ENCODE measurements at regions not wholly inside any gene's neighbourhood (a gene's known extent, or its start where the extent isn't known, plus 50 kb on each side); places are given as distances from the start of the nearest gene placed in this dataset.

DNA sequence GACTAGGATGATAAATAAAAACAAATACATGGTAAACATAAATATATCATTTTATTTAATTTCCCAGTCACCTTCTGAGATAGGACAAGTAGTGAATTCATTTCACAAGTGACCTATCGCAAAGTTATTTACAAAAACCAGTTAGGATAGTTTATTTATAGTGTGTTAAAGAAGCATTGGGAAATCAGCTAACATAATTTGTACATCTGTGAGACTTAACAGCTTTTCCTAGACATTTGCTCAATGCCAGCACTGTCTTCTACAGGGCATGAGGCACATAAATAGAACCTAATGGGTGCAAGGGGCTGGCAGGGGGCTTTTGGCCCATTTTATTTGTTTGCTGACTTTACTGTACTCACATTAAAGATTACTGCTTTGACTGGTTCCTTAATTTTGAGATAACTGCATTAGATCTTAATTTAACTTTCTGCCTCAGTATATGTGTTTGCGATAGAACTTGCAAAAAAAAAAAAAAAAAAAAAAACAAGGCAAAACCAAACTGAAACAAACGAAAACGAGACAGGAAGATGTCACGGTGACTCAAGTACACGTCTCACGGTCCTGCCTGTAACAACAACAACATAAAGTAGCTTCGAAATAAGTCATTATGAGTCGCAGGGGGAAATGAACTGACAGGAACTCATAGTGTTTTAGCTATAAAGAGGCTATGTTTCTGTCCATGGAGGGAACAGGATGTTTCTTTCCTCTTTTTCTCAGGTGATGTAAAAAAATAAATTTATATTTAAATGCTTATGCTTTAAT is 133.7 kb upstream of the GMDS start:
- TF ChIP-seq POLR2A (IDR thresholded peaks at IDR 0.05) (no peak), EP300 (IDR thresholded peaks at IDR 0.05) (no peak)
- TF ChIP-seq, protein P1, sequence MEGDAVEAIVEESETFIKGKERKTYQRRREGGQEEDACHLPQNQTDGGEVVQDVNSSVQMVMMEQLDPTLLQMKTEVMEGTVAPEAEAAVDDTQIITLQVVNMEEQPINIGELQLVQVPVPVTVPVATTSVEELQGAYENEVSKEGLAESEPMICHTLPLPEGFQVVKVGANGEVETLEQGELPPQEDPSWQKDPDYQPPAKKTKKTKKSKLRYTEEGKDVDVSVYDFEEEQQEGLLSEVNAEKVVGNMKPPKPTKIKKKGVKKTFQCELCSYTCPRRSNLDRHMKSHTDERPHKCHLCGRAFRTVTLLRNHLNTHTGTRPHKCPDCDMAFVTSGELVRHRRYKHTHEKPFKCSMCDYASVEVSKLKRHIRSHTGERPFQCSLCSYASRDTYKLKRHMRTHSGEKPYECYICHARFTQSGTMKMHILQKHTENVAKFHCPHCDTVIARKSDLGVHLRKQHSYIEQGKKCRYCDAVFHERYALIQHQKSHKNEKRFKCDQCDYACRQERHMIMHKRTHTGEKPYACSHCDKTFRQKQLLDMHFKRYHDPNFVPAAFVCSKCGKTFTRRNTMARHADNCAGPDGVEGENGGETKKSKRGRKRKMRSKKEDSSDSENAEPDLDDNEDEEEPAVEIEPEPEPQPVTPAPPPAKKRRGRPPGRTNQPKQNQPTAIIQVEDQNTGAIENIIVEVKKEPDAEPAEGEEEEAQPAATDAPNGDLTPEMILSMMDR (IDR thresholded peaks at IDR 0.05): no peak
- intact Hi-C loops (cut with DNase I): no loop called here
- Histone ChIP-seq H3K9me3 (no peaks in the 10 kb centered on the region), H3K27ac (no peak overlapping the region), H3K4me3 (no peak overlapping the region), H3K4me1 (ENCODE audit: insufficient read depth) (no peaks in the 10 kb centered on the region), H3K27me3 (no peaks in the 10 kb centered on the region), H3K36me3 (no peaks in the 10 kb centered on the region)
- DNase-seq: no peak
- WGBS, 3 donors: 75 to 84% (median 84%) methylated on average over 9 of the region's 9 CpGs

DNA sequence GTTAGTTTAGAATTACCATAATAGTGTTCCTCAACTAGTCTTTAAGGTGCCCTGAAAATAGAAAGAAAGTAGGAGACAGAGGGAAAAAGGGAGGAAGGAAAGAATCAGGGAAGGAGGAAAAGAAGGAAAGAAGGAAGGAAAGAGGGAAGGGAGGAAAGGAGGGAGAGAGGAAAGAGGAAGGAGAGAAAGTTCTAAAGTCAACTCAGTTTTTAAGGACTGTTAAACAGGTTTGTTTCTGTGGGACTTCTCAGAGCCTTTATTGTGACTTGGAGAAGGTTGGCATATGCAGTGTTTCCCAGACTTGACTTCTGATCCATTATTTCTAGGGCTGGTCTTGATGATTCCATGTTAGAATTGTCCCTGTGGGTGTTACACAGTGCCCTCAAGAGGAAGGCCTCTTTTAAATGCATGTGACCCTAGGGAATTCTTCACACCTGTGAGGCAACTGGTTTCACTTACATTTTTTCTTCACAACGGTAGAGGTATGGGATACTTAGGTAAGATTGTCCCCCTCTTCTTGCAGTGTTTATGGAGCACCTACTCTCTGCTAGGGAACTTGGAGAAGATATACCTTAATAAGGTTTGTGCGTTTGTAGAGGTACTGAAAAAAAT is 132.7 kb upstream of the GMDS start:
- no peak overlapping the region for H3K4me3 ChIP-seq
- H3K27me3 ChIP-seq: no peaks in the 10 kb centered on the region
- TF ChIP-seq, protein P1 (IDR thresholded peaks at IDR 0.05): no peak
- no peak for TF ChIP-seq EP300 (IDR thresholded peaks at IDR 0.05)
- no peak for TF ChIP-seq POLR2A (IDR thresholded peaks at IDR 0.05)
- H3K27ac ChIP-seq: no peak overlapping the region
- intact Hi-C loops (cut with DNase I): no loop called here
- 63 to 74% (median 71%) methylated on average over 2 of the region's 2 CpGs for WGBS, 3 donors
- no peaks in the 10 kb centered on the region for H3K9me3 ChIP-seq
- H3K36me3 ChIP-seq: no peaks in the 10 kb centered on the region
- no peaks in the 10 kb centered on the region for H3K4me1 ChIP-seq (ENCODE audit: insufficient read depth)
- DNase-seq: no peak

DNA sequence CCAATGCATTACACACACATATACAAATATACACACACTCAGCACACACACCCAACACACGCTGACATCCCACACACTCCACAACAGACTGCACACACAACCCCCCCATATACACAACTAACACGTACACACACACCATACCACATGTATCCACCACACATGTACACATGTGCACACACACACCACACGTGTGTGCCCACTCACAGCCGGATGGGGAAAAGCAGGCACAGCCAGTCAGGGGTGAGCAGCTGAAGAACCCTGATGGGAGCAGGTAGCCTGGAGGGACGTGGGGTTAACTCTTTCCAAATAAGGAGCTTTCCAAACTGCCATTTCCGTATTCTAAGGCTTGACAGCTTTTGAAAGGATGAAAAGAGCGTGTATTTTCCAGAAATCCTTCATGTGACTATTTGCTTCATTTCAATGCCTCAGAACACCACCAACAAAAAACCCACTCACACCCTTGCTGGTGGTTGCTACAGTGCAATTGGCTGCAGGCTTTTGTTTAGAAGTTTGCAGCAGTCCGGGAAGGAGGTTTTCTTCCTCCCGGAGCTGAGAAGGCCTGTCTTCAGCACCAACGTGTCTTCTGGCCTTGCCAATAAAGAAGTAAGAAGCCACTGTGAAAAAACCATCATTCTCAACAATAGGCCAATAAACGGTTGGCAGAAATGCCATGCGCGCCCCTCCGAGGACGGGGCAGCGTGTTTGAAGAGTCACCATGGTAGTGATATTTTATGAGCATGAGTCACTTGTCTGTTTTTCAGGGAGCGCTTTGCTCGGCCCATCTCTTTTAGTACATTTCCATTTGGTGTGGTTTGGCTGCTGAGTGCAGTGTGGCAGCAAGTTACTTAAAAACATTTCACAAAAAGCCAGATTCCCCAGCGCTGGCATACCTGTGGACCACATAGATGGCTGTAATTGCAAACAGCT is 131.3 kb upstream of the GMDS start:
- intact Hi-C loops (cut with DNase I): no loop called here
- H3K9me3 ChIP-seq: no peaks in the 10 kb centered on the region
- 79 to 87% (median 85%) methylated on average over 19 of the region's 19 CpGs for WGBS, 3 donors
- H3K4me3 ChIP-seq: no peak overlapping the region
- TF ChIP-seq, protein P1 (IDR thresholded peaks at IDR 0.05): no peak
- TF ChIP-seq POLR2A (IDR thresholded peaks at IDR 0.05): no peak
- no peak for TF ChIP-seq EP300 (IDR thresholded peaks at IDR 0.05)
- H3K27ac ChIP-seq: no peak overlapping the region
- no peaks in the 10 kb centered on the region for H3K27me3 ChIP-seq
- DNase-seq: no peak
- H3K4me1 ChIP-seq (ENCODE audit: insufficient read depth): no peaks in the 10 kb centered on the region
- no peaks in the 10 kb centered on the region for H3K36me3 ChIP-seq

DNA sequence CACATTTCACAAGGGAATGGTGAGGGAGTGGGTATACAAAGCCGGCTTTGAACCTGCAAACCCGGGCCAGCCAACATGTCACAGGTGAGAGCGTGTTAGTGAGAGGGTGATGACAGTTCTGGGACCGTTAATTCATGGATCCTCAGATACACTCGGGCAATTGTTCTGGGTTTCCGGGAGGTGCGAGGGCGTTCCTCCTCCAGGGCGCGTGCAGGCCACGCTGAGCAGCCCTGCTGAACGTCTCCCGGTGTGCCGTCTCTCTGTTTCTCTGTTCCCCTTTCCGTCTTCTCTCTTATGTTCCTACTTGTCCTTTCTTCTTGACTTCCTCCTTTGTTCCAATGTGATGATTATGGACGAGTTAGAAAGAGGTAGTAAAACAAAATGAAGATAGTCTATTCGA is 130.0 kb upstream of the GMDS start:
- intact Hi-C loops (cut with DNase I): no loop called here
- Histone ChIP-seq H3K27ac (no peak overlapping the region), H3K36me3 (no peaks in the 10 kb centered on the region), H3K4me1 (ENCODE audit: insufficient read depth) (no peaks in the 10 kb centered on the region), H3K27me3 (no peaks in the 10 kb centered on the region), H3K4me3 (no peak overlapping the region), H3K9me3 (no peaks in the 10 kb centered on the region)
- WGBS, 3 donors: 91 to 96% (median 92%) methylated on average over 17 of the region's 17 CpGs
- DNase-seq: no peak
- TF ChIP-seq, protein P1 (IDR thresholded peaks at IDR 0.05): no peak
- TF ChIP-seq EP300 (IDR thresholded peaks at IDR 0.05) (no peak), POLR2A (IDR thresholded peaks at IDR 0.05) (no peak)
